Activated naive CD8-positive, alpha-beta T cell treated with anti-CD3 and anti-CD28 coated beads for 36 hours (primary cell): ENCODE measurements at regions not wholly inside any gene's neighbourhood (a gene's known extent, or its start where the extent isn't known, plus 50 kb on each side); places are given as distances from the start of the nearest gene placed in this dataset.
"Not testable (repeated sequence)": the region's sequence is repeated elsewhere in the genome, so short reads cannot be mapped to it uniquely, and the experiment has no call there.

Experiments used
- DNase-seq: peaks from one replicate; pipeline ENCODE4 v3.0.0; 2021
- H3K27ac Mint-ChIP-seq: one replicate; pipeline ENCODE4 v1.8.0; 2022; ENCODE audit warnings: mild to moderate bottlenecking, moderate library complexity, mixed read lengths
- H3K27me3 Mint-ChIP-seq: one replicate; pipeline ENCODE4 v1.8.0; 2022; ENCODE audit warnings: mild to moderate bottlenecking, mixed read lengths
- H3K36me3 Mint-ChIP-seq: one replicate; pipeline ENCODE4 v1.8.0; 2021; ENCODE audit warnings: mild to moderate bottlenecking, mixed read lengths
- H3K4me1 Mint-ChIP-seq: one replicate; pipeline ENCODE4 v1.8.0; 2021; ENCODE audit warnings: mixed read lengths
- H3K4me3 Mint-ChIP-seq: one replicate; pipeline ENCODE4 v1.8.0; 2022; ENCODE audit warnings: mild to moderate bottlenecking, moderate library complexity, mixed read lengths
- H3K9me3 Mint-ChIP-seq: one replicate; pipeline ENCODE4 v1.8.0; 2022; ENCODE audit warnings: mixed read lengths

GRCh38 chr4:179307297-179308136 is 1865.3 kb upstream of the AGA start:
- Mint-ChIP-seq H3K27me3 (no peaks in the 10 kb centered on the region), H3K4me3 (no peak overlapping the region), H3K4me1 (no peaks in the 10 kb centered on the region), H3K36me3 (no peaks in the 10 kb centered on the region), H3K27ac (no peak overlapping the region), H3K9me3 (peaks cover 9% of the 10 kb centered on the region)
- DNase-seq, result no peak

DNA sequence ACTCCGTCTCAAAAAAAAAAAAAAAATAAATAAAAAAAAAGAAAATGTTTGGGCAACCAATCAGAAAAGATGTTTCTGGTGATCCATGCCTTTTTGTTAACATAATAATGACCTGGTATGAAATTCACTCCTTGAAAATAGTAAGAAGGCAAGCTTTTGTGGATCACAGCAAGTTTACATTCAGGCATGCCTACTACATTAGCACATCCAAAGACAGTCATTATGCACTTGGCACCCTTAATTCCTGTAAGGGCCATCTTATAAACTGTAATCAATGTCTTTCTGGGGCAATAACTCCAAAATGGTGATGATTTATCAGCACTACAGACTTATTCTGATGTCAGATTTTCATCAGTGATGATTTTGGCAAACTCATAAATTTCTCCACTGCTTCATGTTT is 1871.6 kb upstream of the AGA start:
- no peaks in the 10 kb centered on the region for H3K27me3 Mint-ChIP-seq
- DNase-seq, result no peak
- no peaks in the 10 kb centered on the region for H3K4me1 Mint-ChIP-seq
- H3K9me3 Mint-ChIP-seq, result peaks cover 4% of the 10 kb centered on the region
- H3K27ac Mint-ChIP-seq, result no peak overlapping the region
- no peak overlapping the region for H3K4me3 Mint-ChIP-seq
- H3K36me3 Mint-ChIP-seq, result no peaks in the 10 kb centered on the region

DNA sequence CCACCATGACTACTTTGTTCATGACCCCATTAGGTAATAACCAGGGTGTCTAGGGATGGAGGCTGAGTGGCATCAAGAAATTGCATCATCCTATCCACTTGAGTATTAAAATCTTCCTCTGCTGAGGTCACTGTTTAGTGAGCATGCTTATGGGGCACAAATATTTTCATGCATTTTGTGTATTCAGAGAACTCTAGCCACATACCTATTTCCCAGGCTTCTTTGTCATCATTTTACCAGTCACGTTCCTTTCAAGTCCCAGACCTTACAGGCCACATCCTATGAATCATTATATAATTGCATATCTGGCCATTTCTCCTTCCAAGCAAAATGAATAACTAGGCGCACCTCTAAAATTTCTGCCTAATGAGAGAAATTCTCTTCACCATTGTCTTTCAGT is 1882.9 kb upstream of the AGA start:
- no peak overlapping the region for H3K27ac Mint-ChIP-seq
- DNase-seq, result no peak
- H3K4me3 Mint-ChIP-seq, result no peak overlapping the region
- no peaks in the 10 kb centered on the region for H3K36me3 Mint-ChIP-seq
- no peaks in the 10 kb centered on the region for H3K4me1 Mint-ChIP-seq
- no peaks in the 10 kb centered on the region for H3K9me3 Mint-ChIP-seq
- no peaks in the 10 kb centered on the region for H3K27me3 Mint-ChIP-seq

- Mint-ChIP-seq H3K9me3 (no peaks in the 10 kb centered on the region), H3K4me1 (no peaks in the 10 kb centered on the region), H3K4me3 (no peak overlapping the region), H3K36me3 (no peaks in the 10 kb centered on the region), H3K27me3 (no peaks in the 10 kb centered on the region), H3K27ac (no peak overlapping the region)
- no peak for DNase-seq
These were observed 1886.4 kb upstream of the AGA start for GRCh38 chr4:179328627-179329026.

DNA sequence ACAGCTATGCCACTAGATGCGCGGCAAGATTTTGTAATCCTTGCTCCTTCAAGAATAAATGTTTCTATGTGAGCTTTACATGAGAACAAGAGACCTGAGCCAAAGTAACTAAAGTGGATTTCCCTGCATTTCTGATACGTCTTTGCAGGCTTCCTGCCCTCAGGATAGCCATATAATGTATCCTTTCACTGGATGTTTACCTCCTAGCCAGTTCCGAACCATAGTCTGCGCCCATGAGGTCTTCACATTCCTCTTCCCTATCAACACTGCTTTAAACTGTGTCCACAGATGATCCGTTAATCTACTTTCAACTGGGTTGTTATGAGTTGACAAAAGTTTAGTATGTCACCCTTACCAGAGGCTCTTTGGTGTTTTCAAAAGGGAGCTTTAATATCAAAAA is 1889.1 kb upstream of the AGA start:
- Mint-ChIP-seq H3K4me3 (no peak overlapping the region), H3K9me3 (no peaks in the 10 kb centered on the region), H3K27ac (no peak overlapping the region), H3K27me3 (no peaks in the 10 kb centered on the region), H3K4me1 (no peaks in the 10 kb centered on the region), H3K36me3 (no peaks in the 10 kb centered on the region)
- no peak for DNase-seq

- peaks cover 4% of the 10 kb centered on the region for H3K9me3 Mint-ChIP-seq
- no peaks in the 10 kb centered on the region for H3K36me3 Mint-ChIP-seq
- no peaks in the 10 kb centered on the region for H3K4me1 Mint-ChIP-seq
- H3K27me3 Mint-ChIP-seq, result no peaks in the 10 kb centered on the region
- H3K27ac Mint-ChIP-seq, result no peak overlapping the region
- DNase-seq, result no peak
- H3K4me3 Mint-ChIP-seq, result no peak overlapping the region
These were observed 1902.6 kb upstream of the AGA start for GRCh38 chr4:179344861-179345260.

DNA sequence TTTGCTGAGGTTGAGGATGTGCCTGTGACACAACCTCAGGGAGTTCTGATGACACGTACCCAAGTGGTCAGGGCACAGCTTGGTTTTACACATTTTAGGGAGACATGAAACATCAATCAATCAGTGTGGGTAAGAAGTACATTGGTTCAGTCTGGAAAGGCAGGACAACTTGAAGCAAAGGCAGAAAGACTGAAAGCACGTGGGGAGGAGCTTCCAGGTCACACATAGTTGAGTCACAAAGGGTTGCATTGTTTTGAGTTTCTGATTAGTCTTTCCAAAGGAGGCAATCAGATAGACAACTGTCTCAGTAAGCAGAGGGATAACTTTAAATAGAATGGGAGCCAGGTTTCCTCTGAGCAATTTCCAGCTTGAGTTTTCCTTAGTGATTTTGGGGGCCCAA is 1910.0 kb upstream of the AGA start:
- H3K27ac Mint-ChIP-seq, result no peak overlapping the region
- no peaks in the 10 kb centered on the region for H3K4me1 Mint-ChIP-seq
- peaks cover 9% of the 10 kb centered on the region for H3K9me3 Mint-ChIP-seq
- no peaks in the 10 kb centered on the region for H3K27me3 Mint-ChIP-seq
- H3K4me3 Mint-ChIP-seq, result no peak overlapping the region
- no peaks in the 10 kb centered on the region for H3K36me3 Mint-ChIP-seq
- no peak for DNase-seq

- Mint-ChIP-seq H3K4me3 (no peak overlapping the region), H3K4me1 (no peaks in the 10 kb centered on the region), H3K27me3 (no peaks in the 10 kb centered on the region), H3K27ac (no peak overlapping the region), H3K36me3 (no peaks in the 10 kb centered on the region), H3K9me3 (peaks cover 11% of the 10 kb centered on the region)
- DNase-seq, result no peak
These were observed 1911.5 kb upstream of the AGA start for GRCh38 chr4:179353786-179354185.

DNA sequence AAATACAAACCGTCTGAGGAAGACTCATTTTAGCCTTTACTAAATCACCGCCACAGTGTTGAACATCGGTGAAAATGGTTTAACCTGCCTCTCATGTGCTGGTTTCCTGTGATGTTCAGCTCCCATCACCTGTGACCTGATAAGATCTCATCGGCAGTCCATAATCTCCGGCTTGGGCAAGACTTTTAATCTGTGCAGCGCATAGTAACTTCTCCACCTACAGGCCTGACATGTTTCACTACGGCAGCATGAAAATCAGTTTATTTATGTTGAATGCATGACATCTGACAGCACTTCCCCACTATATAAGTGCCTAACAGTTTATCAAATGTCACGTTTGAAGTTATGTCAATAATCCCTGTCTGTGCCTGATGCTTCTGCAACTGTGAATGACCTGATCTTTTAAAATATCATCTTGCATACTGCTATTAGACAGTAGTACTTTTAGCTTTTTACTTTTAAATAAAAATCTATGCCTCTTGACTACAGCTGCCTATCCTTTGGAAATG is 1919.8 kb upstream of the AGA start:
- H3K27ac Mint-ChIP-seq, result no peak overlapping the region
- no peaks in the 10 kb centered on the region for H3K4me1 Mint-ChIP-seq
- DNase-seq, result no peak
- H3K36me3 Mint-ChIP-seq, result no peaks in the 10 kb centered on the region
- H3K4me3 Mint-ChIP-seq, result no peak overlapping the region
- H3K9me3 Mint-ChIP-seq, result peaks cover 10% of the 10 kb centered on the region
- no peaks in the 10 kb centered on the region for H3K27me3 Mint-ChIP-seq

GRCh38 chr4:179365932-179366331 is 1923.7 kb upstream of the AGA start:
- not testable (repeated sequence) for H3K27me3 Mint-ChIP-seq, H3K4me3 Mint-ChIP-seq, H3K9me3 Mint-ChIP-seq, H3K4me1 Mint-ChIP-seq, H3K27ac Mint-ChIP-seq, DNase-seq, H3K36me3 Mint-ChIP-seq

DNA sequence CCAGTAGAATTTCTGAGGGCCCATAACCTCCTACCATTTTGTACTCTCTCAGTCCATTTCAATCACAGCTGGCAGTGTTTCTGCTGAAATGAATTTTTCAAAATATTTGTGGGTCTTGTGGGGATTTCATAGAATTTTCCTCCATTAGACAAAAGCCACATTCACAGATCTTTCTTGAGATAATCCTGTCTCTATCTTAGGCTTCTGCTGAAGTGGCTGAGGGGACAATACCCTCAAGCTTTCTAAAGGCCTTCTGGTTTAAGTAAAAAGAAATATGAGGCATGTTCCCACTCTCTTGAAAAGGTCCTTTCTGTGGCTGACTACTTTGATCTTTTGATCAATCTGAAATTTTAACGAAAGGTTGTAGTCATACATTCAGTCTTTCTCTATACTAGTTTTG is 1930.0 kb upstream of the AGA start:
- DNase-seq, result no peak
- H3K4me1 Mint-ChIP-seq, result no peaks in the 10 kb centered on the region
- H3K36me3 Mint-ChIP-seq, result no peaks in the 10 kb centered on the region
- no peaks in the 10 kb centered on the region for H3K9me3 Mint-ChIP-seq
- no peak overlapping the region for H3K4me3 Mint-ChIP-seq
- H3K27ac Mint-ChIP-seq, result no peak overlapping the region
- no peaks in the 10 kb centered on the region for H3K27me3 Mint-ChIP-seq

DNA sequence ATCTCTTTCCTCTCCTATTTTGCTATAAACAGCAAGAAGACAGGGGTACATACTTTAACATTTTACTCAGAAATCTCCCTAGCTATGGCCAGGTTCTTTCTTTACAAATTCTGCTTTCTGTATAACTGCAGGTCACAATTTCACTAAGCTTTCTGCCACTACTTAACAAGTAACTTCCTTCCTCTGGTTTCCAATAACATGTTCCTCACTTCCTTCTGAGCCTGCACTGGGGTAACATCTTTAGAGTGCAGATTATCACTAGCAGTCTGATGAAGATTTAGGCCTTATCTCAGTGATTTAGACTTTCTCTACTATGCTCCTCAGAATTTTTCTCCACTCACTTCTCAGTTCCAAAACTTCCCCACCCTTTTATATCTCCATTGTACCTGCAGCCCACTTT is 1930.5 kb upstream of the AGA start:
- no peaks in the 10 kb centered on the region for H3K36me3 Mint-ChIP-seq
- no peak overlapping the region for H3K4me3 Mint-ChIP-seq
- no peak overlapping the region for H3K27ac Mint-ChIP-seq
- no peaks in the 10 kb centered on the region for H3K4me1 Mint-ChIP-seq
- H3K9me3 Mint-ChIP-seq, result no peaks in the 10 kb centered on the region
- DNase-seq, result no peak
- no peaks in the 10 kb centered on the region for H3K27me3 Mint-ChIP-seq

GRCh38 chr4:179378847-179379246 is 1936.6 kb upstream of the AGA start:
- H3K27me3 Mint-ChIP-seq, H3K9me3 Mint-ChIP-seq, DNase-seq, H3K27ac Mint-ChIP-seq, H3K36me3 Mint-ChIP-seq, H3K4me1 Mint-ChIP-seq, H3K4me3 Mint-ChIP-seq: not testable (repeated sequence)

GRCh38 chr4:179392787-179393186 is 1950.5 kb upstream of the AGA start:
- DNase-seq, result no peak
- Mint-ChIP-seq H3K27ac (no peak overlapping the region), H3K4me3 (no peak overlapping the region), H3K36me3 (no peaks in the 10 kb centered on the region), H3K9me3 (peaks cover 4% of the 10 kb centered on the region), H3K4me1 (no peaks in the 10 kb centered on the region), H3K27me3 (no peaks in the 10 kb centered on the region)

DNA sequence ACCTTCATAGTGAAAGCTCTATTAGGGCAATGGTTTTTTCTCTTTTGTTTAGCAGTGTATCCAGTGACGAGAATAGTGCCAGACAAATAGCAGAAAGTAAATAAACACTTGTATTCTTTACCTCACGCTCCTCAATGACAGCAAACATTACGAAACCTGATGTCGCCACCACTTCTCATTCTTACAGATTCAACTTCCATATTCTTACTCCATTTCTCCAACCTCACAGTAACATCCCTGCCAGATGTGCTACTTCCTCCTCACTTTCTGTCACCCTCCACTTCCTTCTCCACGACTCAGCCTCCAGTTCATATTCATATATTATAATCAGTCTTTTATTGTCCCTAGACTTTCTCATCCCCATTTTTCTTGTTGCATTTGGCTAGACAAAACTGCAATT is 1956.2 kb upstream of the AGA start:
- H3K9me3 Mint-ChIP-seq, result peaks cover 4% of the 10 kb centered on the region
- no peaks in the 10 kb centered on the region for H3K36me3 Mint-ChIP-seq
- H3K27me3 Mint-ChIP-seq, result no peaks in the 10 kb centered on the region
- no peak overlapping the region for H3K27ac Mint-ChIP-seq
- DNase-seq, result no peak
- no peaks in the 10 kb centered on the region for H3K4me1 Mint-ChIP-seq
- H3K4me3 Mint-ChIP-seq, result no peak overlapping the region

GRCh38 chr4:179399054-179399782 is 1957.0 kb upstream of the AGA start:
- no peak for DNase-seq
- no peak overlapping the region for H3K27ac Mint-ChIP-seq
- no peaks in the 10 kb centered on the region for H3K27me3 Mint-ChIP-seq
- no peaks in the 10 kb centered on the region for H3K4me1 Mint-ChIP-seq
- no peak overlapping the region for H3K4me3 Mint-ChIP-seq
- H3K9me3 Mint-ChIP-seq, result peaks cover 6% of the 10 kb centered on the region
- no peaks in the 10 kb centered on the region for H3K36me3 Mint-ChIP-seq
